Fibroblast of skin of abdomen (primary cell): ENCODE measurements at regions not wholly inside any gene's neighbourhood (a gene's known extent, or its start where the extent isn't known, plus 50 kb on each side); places are given as distances from the start of the nearest gene placed in this dataset.
A peak's percentile ranks its signal among the peaks of the same experiment; 100 is the strongest.

ENCODE experiments used
- DNase-seq: peaks from one replicate; pipeline ENCODE4 v3.0.0-alpha.2; 2013

DNA sequence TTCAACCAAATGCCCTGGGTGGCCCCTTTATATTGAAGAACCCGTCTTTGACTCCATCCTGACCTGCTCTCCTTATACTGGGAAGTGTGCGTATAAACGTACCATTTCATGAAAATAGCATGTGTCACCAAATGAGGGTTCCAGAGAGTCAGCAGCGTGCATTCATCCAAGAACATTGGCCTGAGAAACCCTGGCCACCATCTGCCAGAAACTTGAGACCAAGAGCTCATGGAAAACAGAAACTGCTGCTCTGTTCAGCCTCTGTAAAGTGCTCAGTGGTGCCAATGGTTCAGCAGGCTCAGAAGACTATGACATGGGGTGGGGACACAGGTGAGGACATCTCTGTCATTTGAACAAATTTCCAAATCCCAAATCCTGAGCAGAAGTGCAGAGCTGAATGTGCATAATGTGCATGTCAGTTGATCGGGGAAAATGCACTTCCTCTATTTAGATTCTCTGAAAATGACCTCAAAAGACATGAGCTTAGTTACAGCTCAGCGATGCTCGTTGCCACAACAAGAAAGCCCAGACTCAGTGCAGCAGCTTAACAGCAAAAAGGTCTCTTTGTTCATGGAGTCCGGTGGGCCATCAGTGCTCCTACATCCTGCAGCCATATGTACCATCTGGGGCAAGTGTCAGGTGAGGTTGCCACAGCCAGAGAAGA is 176.1 kb downstream of the ATPSCKMT start:
- no peak for DNase-seq

GRCh38 chr5:10069637-10070313 is 179.9 kb downstream of the ATPSCKMT start:
- no peak for DNase-seq

DNA sequence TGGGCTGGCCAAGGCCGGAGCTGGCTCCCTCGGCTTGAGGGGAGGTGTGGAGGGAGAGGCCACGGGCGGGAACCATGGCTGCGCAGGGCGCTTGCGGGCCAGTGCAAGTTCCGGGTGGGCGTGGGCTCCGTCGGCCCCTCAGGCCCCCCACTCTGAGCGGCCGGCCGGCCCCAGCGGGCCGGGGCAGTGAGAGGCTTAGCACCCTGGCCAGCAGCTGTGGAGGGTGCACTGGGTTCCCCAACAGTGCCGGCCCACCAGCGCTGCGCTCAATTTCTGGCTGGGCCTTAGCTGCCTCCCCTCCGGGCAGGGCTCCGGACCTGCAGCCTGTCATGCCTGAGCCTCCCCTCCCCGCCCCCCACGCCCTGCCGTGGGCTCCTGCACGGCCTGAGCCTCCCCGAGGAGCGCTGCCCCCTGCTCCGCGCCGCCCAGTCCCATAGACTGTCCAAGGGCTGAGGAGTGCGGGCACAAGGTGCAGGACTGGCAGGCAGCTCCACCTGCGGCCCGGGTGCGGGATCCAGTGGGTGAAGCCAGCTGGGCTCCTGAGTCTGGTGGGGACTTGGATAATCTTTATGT is 184.2 kb downstream of the ATPSCKMT start:
- DNase-seq, result no peak

DNA sequence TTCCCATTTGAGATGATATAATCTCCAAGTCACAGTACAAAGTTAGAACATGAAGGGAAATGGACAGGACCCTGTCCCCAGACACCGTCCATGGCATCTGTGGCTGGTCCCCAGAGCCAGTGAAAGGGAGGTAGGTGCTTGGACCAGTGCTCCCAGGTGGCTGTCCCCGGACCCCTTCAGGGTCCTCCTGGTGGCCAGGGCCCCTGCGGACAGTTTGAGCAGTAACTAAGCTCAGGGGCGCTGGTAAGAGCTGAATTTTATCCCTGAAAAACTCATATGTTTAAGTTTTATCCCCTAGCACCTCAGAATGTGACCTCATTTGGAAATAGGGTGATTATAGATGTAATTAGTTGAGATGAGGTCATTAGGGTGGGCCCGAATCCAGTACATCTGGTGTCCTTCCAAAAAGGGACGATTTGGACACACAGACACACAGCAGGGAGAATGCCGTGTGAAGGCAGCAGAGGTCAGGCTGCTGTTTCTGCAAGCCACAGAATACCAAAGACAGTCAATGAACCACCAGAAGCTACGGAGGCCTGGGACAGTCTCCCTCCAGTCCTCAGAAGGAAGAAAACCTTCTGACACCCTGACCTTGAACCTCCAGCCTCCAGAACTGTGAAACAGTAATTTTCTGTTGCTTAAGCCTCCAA is 185.0 kb downstream of the ATPSCKMT start:
- DNase-seq, result no peak

GRCh38 chr5:10063997-10064396 is 185.7 kb downstream of the ATPSCKMT start:
- no peak for DNase-seq

GRCh38 chr5:10059980-10060379 is 189.7 kb downstream of the ATPSCKMT start:
- no peak for DNase-seq

- DNase-seq, result no peak
Observed at GRCh38 chr5:10059556-10059955, 190.1 kb downstream of the ATPSCKMT start.

- no peak for DNase-seq
Observed at GRCh38 chr5:10057356-10057755, 192.3 kb downstream of the ATPSCKMT start.

DNA sequence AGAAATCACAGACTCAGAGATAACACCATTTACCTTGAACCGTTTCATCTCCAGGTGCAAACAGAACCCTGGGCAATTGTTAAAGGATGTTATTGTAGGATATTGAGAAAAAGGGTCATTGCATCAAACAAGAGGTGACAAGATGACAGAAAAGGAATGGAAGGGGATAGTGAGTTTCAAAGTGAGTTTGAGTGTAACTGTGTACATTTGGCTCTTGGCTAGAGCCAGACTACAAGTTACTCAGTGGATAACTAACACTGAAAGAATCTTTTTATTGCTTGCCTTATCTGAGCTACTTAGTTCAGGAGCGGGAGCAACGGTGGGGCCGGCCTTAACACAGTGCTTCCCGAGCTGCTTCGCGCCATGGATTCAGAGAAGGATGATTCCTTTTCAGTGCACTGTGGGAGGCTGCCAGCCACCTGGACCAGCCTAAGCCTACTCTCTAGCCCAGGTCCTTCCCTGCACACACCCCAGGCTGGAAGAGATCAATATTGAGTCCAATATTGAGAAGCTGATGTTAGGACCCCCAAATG is 193.4 kb downstream of the ATPSCKMT start:
- DNase-seq, result no peak

GRCh38 chr5:10049858-10050455 is 199.7 kb downstream of the ATPSCKMT start:
- peak; percentile 62 for DNase-seq

GRCh38 chr5:10046676-10047075 is 203.0 kb downstream of the ATPSCKMT start:
- DNase-seq, result no peak

DNA sequence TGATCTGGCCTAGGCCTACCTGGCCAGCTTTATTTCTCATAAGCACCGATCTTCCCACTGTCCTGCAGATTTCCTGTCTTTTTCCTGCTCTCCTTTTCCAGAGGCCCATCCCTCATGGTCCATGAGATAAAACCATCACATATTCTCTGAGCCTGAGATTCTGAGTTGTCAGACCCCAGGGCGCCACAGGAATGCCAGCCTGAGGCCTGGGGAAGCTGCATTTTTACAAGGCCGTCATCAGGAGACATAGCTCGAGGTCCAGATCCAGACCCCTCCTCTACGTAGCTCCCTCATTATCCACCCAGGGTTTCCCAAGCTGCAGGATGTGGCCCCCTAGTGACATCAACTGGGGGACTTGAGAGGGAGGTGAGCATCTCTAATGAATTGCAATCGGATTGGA is 204.3 kb downstream of the ATPSCKMT start:
- DNase-seq, result no peak

DNA sequence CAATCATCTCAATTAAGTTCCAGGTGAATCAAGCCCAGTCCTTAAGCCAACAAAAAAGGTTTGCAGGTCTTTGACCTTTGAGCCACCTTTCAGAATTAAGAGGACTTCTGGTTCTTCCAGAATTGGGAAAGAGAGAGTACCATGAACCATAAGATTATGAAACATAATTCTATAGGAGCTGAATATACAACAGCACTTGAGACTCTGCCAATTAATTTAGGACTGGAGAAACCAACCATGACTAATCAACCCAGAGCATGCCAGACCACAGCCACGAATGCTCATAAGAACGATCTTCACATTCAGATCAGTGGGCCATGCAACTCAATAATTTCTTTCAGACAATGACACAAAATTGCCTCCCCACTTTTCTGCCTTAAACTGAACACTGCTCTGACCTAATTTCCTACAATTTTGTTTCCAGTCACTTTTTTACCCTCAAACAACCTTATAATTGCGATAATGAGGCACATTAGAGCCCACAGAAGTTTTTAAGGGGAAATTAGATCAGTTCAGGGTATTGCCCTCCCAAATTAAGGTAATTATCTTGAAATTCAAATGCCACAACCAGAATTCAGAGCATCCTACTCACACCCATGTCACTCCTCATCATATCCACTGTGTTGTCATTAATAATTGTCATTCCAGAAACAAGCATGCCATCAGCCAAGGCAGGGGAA is 213.4 kb downstream of the ATPSCKMT start:
- peak; percentile 92 for DNase-seq

GRCh38 chr5:10034001-10034400 is 215.7 kb downstream of the ATPSCKMT start:
- no peak for DNase-seq

- no peak for DNase-seq
Observed at GRCh38 chr5:10031817-10032216, 217.9 kb downstream of the ATPSCKMT start.

- peak; percentile 18 for DNase-seq
Observed at GRCh38 chr5:10030219-10030831, 219.4 kb downstream of the ATPSCKMT start.

DNA sequence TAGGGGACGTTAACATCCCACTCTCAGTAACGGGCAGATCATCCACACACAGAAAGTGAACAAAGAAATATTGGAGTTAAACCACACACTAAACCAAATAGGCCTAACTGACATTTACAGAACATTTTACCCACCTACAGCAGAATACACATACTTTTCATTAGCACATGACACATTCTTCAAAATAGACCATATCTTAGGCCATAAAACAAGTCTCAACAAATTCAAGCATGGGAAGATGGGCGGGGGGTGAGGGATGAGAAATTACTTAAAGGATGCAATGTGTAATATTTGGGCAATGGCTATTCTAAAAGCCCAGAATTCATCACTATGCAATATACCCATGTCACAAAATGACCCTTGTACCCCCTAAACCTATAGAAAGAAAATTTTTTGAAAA is 226.2 kb downstream of the ATPSCKMT start:
- DNase-seq, result no peak

DNA sequence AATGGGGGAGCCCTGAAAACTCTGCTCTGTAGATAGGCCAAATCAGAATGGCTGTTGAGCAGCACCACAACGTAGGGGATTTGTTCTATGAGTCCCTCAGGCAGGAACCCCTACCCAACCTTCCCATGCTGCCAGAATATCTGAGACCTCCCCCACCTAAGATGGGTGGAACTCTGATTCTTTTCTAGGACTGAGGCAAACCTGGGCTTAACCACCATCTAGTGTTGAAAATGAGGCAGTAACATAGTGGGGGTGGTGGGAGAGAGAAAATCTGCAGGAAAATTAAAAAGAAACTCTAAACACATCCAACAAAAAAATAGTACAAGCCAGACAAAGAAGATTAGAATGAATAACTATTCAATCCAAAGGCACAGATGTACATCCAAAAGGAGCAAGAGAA is 228.4 kb downstream of the ATPSCKMT start:
- DNase-seq, result no peak

- no peak for DNase-seq
Observed at GRCh38 chr5:10019236-10019635, 230.5 kb downstream of the ATPSCKMT start.

- peak; percentile 83 for DNase-seq
Observed at GRCh38 chr5:10018201-10019069, 231.3 kb downstream of the ATPSCKMT start.

DNA sequence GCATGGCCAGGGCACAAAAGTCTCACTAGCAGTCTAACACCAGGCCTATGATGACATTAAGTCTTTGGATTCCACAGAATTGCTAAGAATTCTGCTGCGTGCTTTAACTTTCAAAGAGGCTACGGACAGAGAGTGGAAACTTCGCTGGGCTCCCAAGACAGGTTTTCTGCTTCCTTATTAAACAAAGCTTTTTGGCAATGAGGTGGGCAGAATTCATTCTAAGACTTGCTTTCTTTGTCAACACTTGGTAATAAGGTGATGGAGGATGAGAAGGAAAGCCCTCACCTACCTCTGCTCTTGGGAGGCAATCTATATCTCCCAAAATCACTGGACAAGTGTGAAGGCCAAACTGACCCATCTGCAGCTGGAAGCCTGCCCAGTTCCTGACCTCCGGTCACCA is 231.9 kb downstream of the ATPSCKMT start:
- DNase-seq, result no peak
